HCT116 (cell line): ENCODE measurements at regions not wholly inside any gene's neighbourhood (a gene's known extent, or its start where the extent isn't known, plus 50 kb on each side); places are given as distances from the start of the nearest gene placed in this dataset.

Experiments used
- ATAC-seq: fragments of 200-7000 bp; cut with Tn5 transposase; 2 replicates; pipeline ENCODE4 v1.9.1; 2020; ENCODE audit warnings: mild to moderate bottlenecking, moderate library complexity
- BruUV-seq: library from RNA; stranded (reverse); fragments of 400-500 nt; replicated peaks from 2 replicates; lab custom pipeline; 2021; lab: Mats Ljungman, UMichigan
- CTCF ChIA-PET: fragments of 300-600 bp; sonication (Branson Sonifier 250); formaldehyde crosslinking; loops from one replicate; lab custom pipeline; 2021; ENCODE audit warnings: antibody characterized with exemption; lab: Charles Lee
- POLR2A ChIA-PET: fragments of 300-600, 350-600 bp; sonication (Branson Sonifier 250); formaldehyde crosslinking; loops from one replicate; lab custom pipeline; 2021; ENCODE audit warnings: antibody characterized with exemption; lab: Charles Lee
- RAD21 ChIA-PET, 2 experiments: fragments of 300-600 bp; sonication (Branson Sonifier 250); formaldehyde crosslinking; loops; one replicate each; lab custom pipeline; 2023; ENCODE audit warnings: low total read pairs in 2 of 2; ENCODE audit not compliant: uncharacterized antibody in 2 of 2, unreplicated experiment in 2 of 2, low non-redundant PET in 1 of 2; lab: Charles Lee
- DNase-seq: peaks from one replicate; pipeline ENCODE4 v3.0.0-alpha.2; 2010; ENCODE audit warnings: low read depth, low spot score
- H2AFZ ChIP-seq: fragments of 200-600 bp; shearing (Covaris generic), sonication (generic); 2 replicates; pipeline ENCODE4 v1.6.1; 2017; ENCODE audit warnings: low read depth, mixed run types, mixed read lengths, antibody characterized with exemption, low read length; ENCODE audit not compliant: poor library complexity, severe bottlenecking
- H3K27ac ChIP-seq: 2 replicates; pipeline ENCODE4 v1.5.1; 2012; ENCODE audit warnings: low read depth, low read length
- H3K27me3 ChIP-seq: fragments of 200-600 bp; sonication (generic); 2 replicates; pipeline ENCODE4 v1.6.1; 2016; ENCODE audit warnings: mixed run types, low read length, mixed read lengths; ENCODE audit not compliant: insufficient read depth
- H3K36me3 ChIP-seq, 2 experiments: fragments of 200-500 bp in 1 of 2; fragments of 200-600 bp in 1 of 2; sonication (Bioruptor generic) in 1 of 2; sonication (generic) in 1 of 2; 2 replicates each; pipeline versions ENCODE4 v1.5.1 to v1.6.1; 2014 to 2016; ENCODE audit warnings: low read length in 2 of 2, inconsistent platforms in 1 of 2, mixed read lengths in 1 of 2, mixed run types in 1 of 2; ENCODE audit not compliant: insufficient read depth in 2 of 2, control insufficient read depth in 1 of 2
- H3K4me1 ChIP-seq, 2 experiments: fragments of 200-600 bp in 1 of 2; sonication (generic) in 1 of 2; 2 replicates each; pipeline versions ENCODE4 v1.5.1 to v1.6.1; 2012 to 2017; ENCODE audit warnings: low read length in 2 of 2, inconsistent platforms in 1 of 2, mild to moderate bottlenecking in 1 of 2, mixed read lengths in 1 of 2, mixed run types in 1 of 2, moderate library complexity in 1 of 2; ENCODE audit not compliant: insufficient read depth in 2 of 2, control insufficient read depth in 1 of 2
- H3K4me2 ChIP-seq: fragments of 200-600 bp; sonication (generic); 2 replicates; pipeline ENCODE4 v1.6.1; 2017; ENCODE audit warnings: mixed run types, low read length, mixed read lengths
- H3K4me3 ChIP-seq, 2 experiments: fragments of 200-600 bp in 1 of 2; sonication (generic) in 1 of 2; replicated peaks in 1 of 2; 2 replicates each; pipeline ENCODE4 v1.5.1; 2011 to 2016; ENCODE audit warnings: low read length in 2 of 2, control low read depth in 1 of 2, low read depth in 1 of 2, mild to moderate bottlenecking in 1 of 2, mixed read lengths in 1 of 2, mixed run types in 1 of 2
- H3K79me2 ChIP-seq: fragments of 200-600 bp; sonication (generic); 2 replicates; pipeline ENCODE4 v1.6.1; 2017; ENCODE audit warnings: mild to moderate bottlenecking, mixed run types, low read length, moderate library complexity, mixed read lengths; ENCODE audit not compliant: insufficient read depth
- H3K9ac ChIP-seq: fragments of 200-600 bp; sonication (generic); 2 replicates; pipeline ENCODE4 v1.6.1; 2016; ENCODE audit warnings: low read length, mixed read lengths
- H3K9me2 ChIP-seq: fragments of 200-600 bp; sonication (generic), shearing (Covaris generic); 2 replicates; pipeline ENCODE4 v1.6.1; 2017; ENCODE audit warnings: mixed run types, mild to moderate bottlenecking, moderate library complexity; ENCODE audit not compliant: insufficient read depth
- H3K9me3 ChIP-seq, 2 experiments: fragments of 200-500 bp in 1 of 2; fragments of 200-600 bp in 1 of 2; sonication (Bioruptor generic) in 1 of 2; sonication (generic) in 1 of 2; 2 replicates each; pipeline ENCODE4 v1.6.1; 2014 to 2017; ENCODE audit warnings: low read length in 2 of 2, mixed read lengths in 2 of 2, inconsistent platforms in 1 of 2, low read depth in 1 of 2, mild to moderate bottlenecking in 1 of 2, mixed run types in 1 of 2, moderate library complexity in 1 of 2; ENCODE audit not compliant: control insufficient read depth in 1 of 2, insufficient read depth in 1 of 2
- H4K20me1 ChIP-seq: fragments of 200-600 bp; sonication (generic), shearing (Covaris generic); 2 replicates; pipeline ENCODE4 v1.6.1; 2017; ENCODE audit warnings: mixed run types, mild to moderate bottlenecking, moderate library complexity; ENCODE audit not compliant: insufficient read depth
- CBX3 ChIP-seq: IDR thresholded peaks from 2 replicates; pipeline ENCODE4 v1.6.1; 2012; ENCODE audit warnings: low read depth
- EGR1 ChIP-seq: IDR thresholded peaks from 2 replicates; pipeline ENCODE4 v1.6.1; 2012; ENCODE audit warnings: low read depth
- ELF1 ChIP-seq: IDR thresholded peaks from 2 replicates; pipeline ENCODE4 v1.6.1; 2012; ENCODE audit warnings: low read depth, borderline replicate concordance
- EZH2 ChIP-seq: fragments of 200-600 bp; sonication (generic); IDR thresholded peaks from 2 replicates; pipeline ENCODE4 v1.6.1; 2017; ENCODE audit warnings: antibody characterized with exemption, mixed run types
- FOSL1 ChIP-seq: IDR thresholded peaks from 2 replicates; pipeline ENCODE4 v1.6.1; 2012; ENCODE audit warnings: low read depth
- JUND ChIP-seq: IDR thresholded peaks from 2 replicates; pipeline ENCODE4 v1.6.1; 2012
- POLR2A ChIP-seq: IDR thresholded peaks from 2 replicates; pipeline ENCODE4 v1.7.0; 2011; ENCODE audit warnings: borderline replicate concordance; ENCODE audit not compliant: insufficient read depth, insufficient read length; ENCODE audit errors: extremely low read depth
- POLR2AphosphoS5 ChIP-seq: IDR thresholded peaks from 2 replicates; pipeline ENCODE4 v1.6.1; 2011; ENCODE audit warnings: mild to moderate bottlenecking, low read depth, low read length, moderate library complexity
- RAD21 ChIP-seq: IDR thresholded peaks from 2 replicates; pipeline ENCODE4 v1.6.1; 2012; ENCODE audit warnings: low read depth, mild to moderate bottlenecking
- SIN3A ChIP-seq: IDR thresholded peaks from 2 replicates; pipeline ENCODE4 v1.6.1; 2012; ENCODE audit warnings: low read depth
- SRF ChIP-seq: IDR thresholded peaks from 2 replicates; pipeline ENCODE4 v1.6.1; 2012; ENCODE audit warnings: low read depth
- TCF7L2 ChIP-seq: IDR thresholded peaks from 2 replicates; pipeline ENCODE4 v1.7.0; 2011; ENCODE audit warnings: borderline replicate concordance, inconsistent platforms; ENCODE audit not compliant: insufficient read depth, insufficient read length; ENCODE audit errors: extremely low read depth
- YY1 ChIP-seq: IDR thresholded peaks from 2 replicates; pipeline ENCODE4 v1.6.1; 2011; ENCODE audit warnings: low read length, low read depth, moderate library complexity, mild to moderate bottlenecking; ENCODE audit not compliant: insufficient replicate concordance; ENCODE audit errors: extremely low read depth
- ZFX ChIP-seq: fragments of 450-650 bp; IDR thresholded peaks from 2 replicates; pipeline ENCODE4 v1.6.1; 2017
- intact Hi-C: fragments of 100-400 bp; cut with micrococcal nuclease; formaldehyde crosslinking; loops from 2 replicates; pipeline ENCODE4 v1.10.0; 2022
- TF ChIP-seq, protein P1 (sequence below): IDR thresholded peaks from 2 replicates; pipeline ENCODE4 v1.6.1; 2012; ENCODE audit warnings: low read depth
- TF ChIP-seq, protein P2 (sequence below): IDR thresholded peaks from 2 replicates; pipeline ENCODE4 v1.6.1; 2012
- TF ChIP-seq, protein P3 (sequence below), 3 experiments: fragments of 200-600 bp in 1 of 3; sonication (generic) in 1 of 3; IDR thresholded peaks in 2 of 3; conservative IDR thresholded peaks in 1 of 3; 2 replicates each; pipeline ENCODE4 v1.5.1; 2012 to 2017; ENCODE audit warnings: low read depth in 2 of 3, low read length in 2 of 3, antibody characterized with exemption in 1 of 3, borderline replicate concordance in 1 of 3, control low read depth in 1 of 3, mild to moderate bottlenecking in 1 of 3, mixed read lengths in 1 of 3, mixed run types in 1 of 3, moderate library complexity in 1 of 3; ENCODE audit not compliant: insufficient read depth in 1 of 3
- TF ChIP-seq, protein P4 (sequence below): IDR thresholded peaks from 2 replicates; pipeline ENCODE4 v1.6.1; 2011; ENCODE audit warnings: mild to moderate bottlenecking, low read length, moderate library complexity; ENCODE audit not compliant: insufficient replicate concordance; ENCODE audit errors: extremely low read depth
- TF ChIP-seq, protein P5 (sequence below): IDR thresholded peaks from 2 replicates; pipeline ENCODE4 v1.6.1; 2012

DNA sequence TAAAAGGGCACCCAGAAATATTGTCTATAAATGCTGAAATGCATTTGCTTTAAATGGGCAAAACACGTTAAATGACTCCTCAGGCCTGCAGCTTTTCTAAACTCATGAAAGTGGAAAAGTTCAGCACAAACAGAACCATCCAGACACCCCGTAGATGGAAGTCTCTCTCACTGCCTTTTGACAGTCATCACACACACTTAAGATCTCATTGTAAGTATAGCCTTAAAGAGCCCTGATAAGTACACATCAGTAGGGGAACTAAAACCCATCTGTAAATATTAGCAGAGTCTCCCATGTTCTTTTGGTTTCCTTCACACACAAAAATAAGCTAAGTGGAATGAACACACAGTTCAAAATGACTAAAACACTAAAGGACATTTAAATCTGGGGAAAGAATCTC is 166.7 kb downstream of the LTN1 start (continued):
- no peak for TF ChIP-seq EZH2
- TF ChIP-seq JUND, result no peak
- no peak for TF ChIP-seq CBX3
- no peak for TF ChIP-seq YY1
- TF ChIP-seq POLR2A, result no peak
- TF ChIP-seq, all 23 proteins: peak for 0

DNA sequence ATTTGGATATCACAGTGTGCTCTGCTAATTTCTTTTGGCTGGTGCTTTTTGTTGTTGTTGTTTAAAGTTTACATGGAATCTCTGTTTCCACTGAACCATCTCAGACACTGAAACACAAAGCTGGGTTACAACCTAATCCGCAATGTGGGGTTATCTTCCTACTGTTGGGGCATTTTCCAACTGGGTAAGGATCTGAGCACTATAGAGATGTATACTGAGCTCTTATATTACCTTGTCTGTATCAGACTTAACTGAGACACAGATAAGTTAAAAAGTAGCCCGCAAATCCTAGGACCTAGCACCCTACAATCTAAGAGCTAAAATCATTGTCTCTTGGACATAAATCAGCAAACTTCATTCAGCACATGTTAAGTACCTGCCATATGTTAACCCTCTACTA is 169.2 kb downstream of the LTN1 start:
- H3K4me3 ChIP-seq, result no peak overlapping the region
- H3K27me3 ChIP-seq, result peaks cover 10% of the 10 kb centered on the region; the same call in 1 of the 2 replicates
- POLR2A ChIA-PET, result no interaction called here
- H3K9ac ChIP-seq, result no peak overlapping the region
- intact Hi-C loops, result no loop called here
- H3K4me1 ChIP-seq, result no peaks in the 10 kb centered on the region
- RAD21 ChIA-PET, result no interaction called here
- H3K36me3 ChIP-seq, result no peaks in the 10 kb centered on the region
- no peaks in the 10 kb centered on the region for H4K20me1 ChIP-seq
- H3K9me3 ChIP-seq, result no peaks in the 10 kb centered on the region
- CTCF ChIA-PET, result no interaction called here
- ATAC-seq, result no peak
- H3K9me2 ChIP-seq, result no peaks in the 10 kb centered on the region
- no peaks in the 10 kb centered on the region for H3K79me2 ChIP-seq
- no peak overlapping the region for H3K4me2 ChIP-seq
- BruUV-seq, result no TSS peak
- no peak overlapping the region for H2AFZ ChIP-seq
- no peak for TF ChIP-seq TCF7L2
- no peak for TF ChIP-seq RAD21
- TF ChIP-seq SRF, result no peak
- TF ChIP-seq, protein P1, sequence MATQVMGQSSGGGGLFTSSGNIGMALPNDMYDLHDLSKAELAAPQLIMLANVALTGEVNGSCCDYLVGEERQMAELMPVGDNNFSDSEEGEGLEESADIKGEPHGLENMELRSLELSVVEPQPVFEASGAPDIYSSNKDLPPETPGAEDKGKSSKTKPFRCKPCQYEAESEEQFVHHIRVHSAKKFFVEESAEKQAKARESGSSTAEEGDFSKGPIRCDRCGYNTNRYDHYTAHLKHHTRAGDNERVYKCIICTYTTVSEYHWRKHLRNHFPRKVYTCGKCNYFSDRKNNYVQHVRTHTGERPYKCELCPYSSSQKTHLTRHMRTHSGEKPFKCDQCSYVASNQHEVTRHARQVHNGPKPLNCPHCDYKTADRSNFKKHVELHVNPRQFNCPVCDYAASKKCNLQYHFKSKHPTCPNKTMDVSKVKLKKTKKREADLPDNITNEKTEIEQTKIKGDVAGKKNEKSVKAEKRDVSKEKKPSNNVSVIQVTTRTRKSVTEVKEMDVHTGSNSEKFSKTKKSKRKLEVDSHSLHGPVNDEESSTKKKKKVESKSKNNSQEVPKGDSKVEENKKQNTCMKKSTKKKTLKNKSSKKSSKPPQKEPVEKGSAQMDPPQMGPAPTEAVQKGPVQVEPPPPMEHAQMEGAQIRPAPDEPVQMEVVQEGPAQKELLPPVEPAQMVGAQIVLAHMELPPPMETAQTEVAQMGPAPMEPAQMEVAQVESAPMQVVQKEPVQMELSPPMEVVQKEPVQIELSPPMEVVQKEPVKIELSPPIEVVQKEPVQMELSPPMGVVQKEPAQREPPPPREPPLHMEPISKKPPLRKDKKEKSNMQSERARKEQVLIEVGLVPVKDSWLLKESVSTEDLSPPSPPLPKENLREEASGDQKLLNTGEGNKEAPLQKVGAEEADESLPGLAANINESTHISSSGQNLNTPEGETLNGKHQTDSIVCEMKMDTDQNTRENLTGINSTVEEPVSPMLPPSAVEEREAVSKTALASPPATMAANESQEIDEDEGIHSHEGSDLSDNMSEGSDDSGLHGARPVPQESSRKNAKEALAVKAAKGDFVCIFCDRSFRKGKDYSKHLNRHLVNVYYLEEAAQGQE, result no peak
- TF ChIP-seq YY1, result no peak
- no peak for TF ChIP-seq EGR1
- TF ChIP-seq JUND, result no peak
- TF ChIP-seq, protein P2, sequence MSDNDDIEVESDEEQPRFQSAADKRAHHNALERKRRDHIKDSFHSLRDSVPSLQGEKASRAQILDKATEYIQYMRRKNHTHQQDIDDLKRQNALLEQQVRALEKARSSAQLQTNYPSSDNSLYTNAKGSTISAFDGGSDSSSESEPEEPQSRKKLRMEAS, result no peak
- no peak for TF ChIP-seq POLR2AphosphoS5
- TF ChIP-seq ELF1, result no peak
- TF ChIP-seq POLR2A, result no peak
- no peak for TF ChIP-seq ZFX
- no peak for TF ChIP-seq EZH2
- TF ChIP-seq FOSL1, result no peak
- TF ChIP-seq, protein P3, sequence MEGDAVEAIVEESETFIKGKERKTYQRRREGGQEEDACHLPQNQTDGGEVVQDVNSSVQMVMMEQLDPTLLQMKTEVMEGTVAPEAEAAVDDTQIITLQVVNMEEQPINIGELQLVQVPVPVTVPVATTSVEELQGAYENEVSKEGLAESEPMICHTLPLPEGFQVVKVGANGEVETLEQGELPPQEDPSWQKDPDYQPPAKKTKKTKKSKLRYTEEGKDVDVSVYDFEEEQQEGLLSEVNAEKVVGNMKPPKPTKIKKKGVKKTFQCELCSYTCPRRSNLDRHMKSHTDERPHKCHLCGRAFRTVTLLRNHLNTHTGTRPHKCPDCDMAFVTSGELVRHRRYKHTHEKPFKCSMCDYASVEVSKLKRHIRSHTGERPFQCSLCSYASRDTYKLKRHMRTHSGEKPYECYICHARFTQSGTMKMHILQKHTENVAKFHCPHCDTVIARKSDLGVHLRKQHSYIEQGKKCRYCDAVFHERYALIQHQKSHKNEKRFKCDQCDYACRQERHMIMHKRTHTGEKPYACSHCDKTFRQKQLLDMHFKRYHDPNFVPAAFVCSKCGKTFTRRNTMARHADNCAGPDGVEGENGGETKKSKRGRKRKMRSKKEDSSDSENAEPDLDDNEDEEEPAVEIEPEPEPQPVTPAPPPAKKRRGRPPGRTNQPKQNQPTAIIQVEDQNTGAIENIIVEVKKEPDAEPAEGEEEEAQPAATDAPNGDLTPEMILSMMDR (IDR thresholded peaks at IDR 0.05 in 2 of 3, conservative IDR thresholded peaks at IDR 0.05 in 1 of 3; ENCODE audit: borderline replicate concordance in 1 of 3, insufficient read depth in 1 of 3, low read depth in 2 of 3, low read length in 2 of 3), result no peak
- TF ChIP-seq, protein P4, sequence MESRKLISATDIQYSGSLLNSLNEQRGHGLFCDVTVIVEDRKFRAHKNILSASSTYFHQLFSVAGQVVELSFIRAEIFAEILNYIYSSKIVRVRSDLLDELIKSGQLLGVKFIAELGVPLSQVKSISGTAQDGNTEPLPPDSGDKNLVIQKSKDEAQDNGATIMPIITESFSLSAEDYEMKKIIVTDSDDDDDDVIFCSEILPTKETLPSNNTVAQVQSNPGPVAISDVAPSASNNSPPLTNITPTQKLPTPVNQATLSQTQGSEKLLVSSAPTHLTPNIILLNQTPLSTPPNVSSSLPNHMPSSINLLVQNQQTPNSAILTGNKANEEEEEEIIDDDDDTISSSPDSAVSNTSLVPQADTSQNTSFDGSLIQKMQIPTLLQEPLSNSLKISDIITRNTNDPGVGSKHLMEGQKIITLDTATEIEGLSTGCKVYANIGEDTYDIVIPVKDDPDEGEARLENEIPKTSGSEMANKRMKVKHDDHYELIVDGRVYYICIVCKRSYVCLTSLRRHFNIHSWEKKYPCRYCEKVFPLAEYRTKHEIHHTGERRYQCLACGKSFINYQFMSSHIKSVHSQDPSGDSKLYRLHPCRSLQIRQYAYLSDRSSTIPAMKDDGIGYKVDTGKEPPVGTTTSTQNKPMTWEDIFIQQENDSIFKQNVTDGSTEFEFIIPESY, result no peak
- TF ChIP-seq, protein P5, sequence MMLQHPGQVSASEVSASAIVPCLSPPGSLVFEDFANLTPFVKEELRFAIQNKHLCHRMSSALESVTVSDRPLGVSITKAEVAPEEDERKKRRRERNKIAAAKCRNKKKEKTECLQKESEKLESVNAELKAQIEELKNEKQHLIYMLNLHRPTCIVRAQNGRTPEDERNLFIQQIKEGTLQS, result no peak
- TF ChIP-seq SIN3A, result no peak
- TF ChIP-seq, all 23 proteins: peak for 0
- DNase-seq, result no peak
- H3K27ac ChIP-seq, result no peak overlapping the region
